ENCODE measurements at regions not wholly inside any gene's neighbourhood (a gene's known extent, or its start where the extent isn't known, plus 50 kb on each side); places are given as distances from the start of the nearest gene placed in this dataset.

- ChIA-PET CTCF (ENCODE audit: partially characterized antibody) (no interaction called here), POLR2A (ENCODE audit: partially characterized antibody) (no interaction called here)
- Histone ChIP-seq H3K4ac (replicated peaks; ENCODE audit: insufficient read length, low read depth, low read length) (no peak overlapping the region), H3K14ac (ENCODE audit: insufficient read length) (no peak overlapping the region), H3K56ac (replicated peaks; ENCODE audit: insufficient read length, low read depth, low read length) (no peak overlapping the region), H3K4me3 (ENCODE audit: extremely low read depth in 1 of 4, insufficient read depth in 2 of 4, low read depth in 3 of 4, low read length in 4 of 4) (no peak overlapping the region), H2BK15ac (ENCODE audit: low read length) (no peak overlapping the region), H3K4me2 (ENCODE audit: insufficient read depth in 1 of 2, low read depth in 2 of 2, low read length in 2 of 2) (no peak overlapping the region), H3K79me1 (ENCODE audit: low read depth, low read length) (no peaks in the 10 kb centered on the region), H2BK20ac (ENCODE audit: low read length) (no peak overlapping the region), H4K20me1 (replicated peaks in 1 of 2; ENCODE audit: control insufficient read depth in 1 of 2, insufficient read depth in 2 of 2, low read length in 2 of 2) (no peaks in the 10 kb centered on the region), H3K27me3 (replicated peaks in 1 of 4; ENCODE audit: control insufficient read depth in 3 of 4, extremely low read depth in 1 of 4, insufficient read depth in 3 of 4, low read length in 3 of 4) (no peaks in the 10 kb centered on the region), H3K9me3 (ENCODE audit: insufficient read depth in 2 of 2, low read depth in 1 of 2, low read length in 1 of 2) (no peaks in the 10 kb centered on the region), H2BK12ac (ENCODE audit: low read depth, low read length) (no peak overlapping the region), H3K23me2 (ENCODE audit: low read depth, low read length) (no peaks in the 10 kb centered on the region), H2BK5ac (ENCODE audit: low read depth, low read length) (no peak overlapping the region), H4K5ac (ENCODE audit: insufficient read length, low read depth, low read length) (no peak overlapping the region), H2AFZ (ENCODE audit: low read length) (no peak overlapping the region), H3K79me2 (ENCODE audit: control insufficient read depth in 1 of 2, insufficient read depth in 2 of 2, low read length in 2 of 2) (no peaks in the 10 kb centered on the region), H4K91ac (replicated peaks; ENCODE audit: insufficient read length, low read length) (no peak overlapping the region), H4K8ac (ENCODE audit: extremely low read depth, insufficient read depth, low read length) (no peak overlapping the region), H3K27ac (ENCODE audit: low read depth, low read length) (no peak overlapping the region), H3K4me1 (replicated peaks in 1 of 4; ENCODE audit: control insufficient read depth in 3 of 4, insufficient read depth in 4 of 4, low read length in 3 of 4) (no peaks in the 10 kb centered on the region), H2BK120ac (replicated peaks; ENCODE audit: low read depth, low read length) (no peak overlapping the region), H3K36me3 (ENCODE audit: control insufficient read depth in 2 of 4, insufficient read depth in 4 of 4, low read length in 3 of 4) (no peaks in the 10 kb centered on the region), H3K9ac (replicated peaks in 1 of 4; ENCODE audit: extremely low read depth in 1 of 4, low read depth in 3 of 4, low read length in 3 of 4) (no peak overlapping the region), H2AK5ac (ENCODE audit: low read depth, low read length) (no peak overlapping the region), H3K23ac (ENCODE audit: insufficient read length) (no peak overlapping the region), H3K18ac (ENCODE audit: extremely low read depth, low read length) (no peak overlapping the region)
- no peak for TF ChIP-seq CEBPB (IDR thresholded peaks at IDR 0.05; ENCODE audit: low read depth, low read length)
- TF ChIP-seq CREB1 (IDR thresholded peaks at IDR 0.05): no peak
- TF ChIP-seq GABPA (IDR thresholded peaks at IDR 0.05; ENCODE audit: borderline replicate concordance, insufficient read depth, low read length): no peak
- no peak for TF ChIP-seq MAFK (IDR thresholded peaks at IDR 0.05; ENCODE audit: low read depth, low read length)
- no peak for TF ChIP-seq MAX (IDR thresholded peaks at IDR 0.05)
- TF ChIP-seq RNF2 (IDR thresholded peaks at IDR 0.05; ENCODE audit: borderline replicate concordance, low read depth, low read length, missing control alignments, poor library complexity, severe bottlenecking): no peak
- TF ChIP-seq CBX8 (IDR thresholded peaks at IDR 0.05; ENCODE audit: borderline replicate concordance, low read depth, low read length): no peak
- no peak for TF ChIP-seq CTCF (IDR thresholded peaks at IDR 0.05; ENCODE audit: control extremely low read depth in 1 of 3, insufficient read depth in 1 of 3, low read depth in 1 of 3, low read length in 3 of 3)
- TF ChIP-seq TAF7 (optimal IDR thresholded peaks at IDR 0.05; ENCODE audit: borderline replicate concordance, low read depth, low read length): no peak
- TF ChIP-seq JUN (IDR thresholded peaks at IDR 0.05; ENCODE audit: low read depth, low read length): no peak
- no peak for TF ChIP-seq ATF3 (IDR thresholded peaks at IDR 0.05; ENCODE audit: insufficient read depth, low read depth, low read length)
- FAIRE-seq (no peak), DNase-seq (ENCODE audit: low read depth in 1 of 2, low spot score in 2 of 2) (no peak)
- 96% methylated on average over 1 of the region's 1 CpG; no CpG with 5 or more reads in 1 of the 2 experiments for WGBS, 2 experiments (ENCODE audit: extremely low coverage in 1 of 2, insufficient coverage in 1 of 2, insufficient read length in 1 of 2, insufficient replicate concordance in 2 of 2, low coverage in 1 of 2, low lambda C conversion rate in 2 of 2, missing lambda C conversion rate in 1 of 2)
These were observed 78.1 kb downstream of the SCG2 start for GRCh38 chr2:223524066-223524465.

Measured in H1 (cell line).